Endometrium (tissue), 2 donors: ENCODE measurements at regions not wholly inside any gene's neighbourhood (a gene's known extent, or its start where the extent isn't known, plus 50 kb on each side); places are given as distances from the start of the nearest gene placed in this dataset.

Experiments
- FAIRE-seq: peaks from 2 replicates; lab custom pipeline; 2012; peaks lifted over from hg19 to GRCh38; lab: Jason Lieb, UNC
- donor health status: control.
- donor health status: control.

- FAIRE-seq, result no peak
Observed at GRCh38 chr3:94179059-94179458, 116.2 kb downstream of the NSUN3 start.

GRCh38 chr3:94183551-94183950 lies 120.7 kb downstream of the NSUN3 start:
- FAIRE-seq, result no peak

- no peak for FAIRE-seq
Observed at GRCh38 chr3:94184781-94185180, 121.9 kb downstream of the NSUN3 start.

- no peak for FAIRE-seq
Observed at GRCh38 chr3:94185753-94186152, 122.9 kb downstream of the NSUN3 start.

- FAIRE-seq, result no peak
Observed at GRCh38 chr3:94187697-94188096, 124.8 kb downstream of the NSUN3 start.

- no peak for FAIRE-seq
Observed at GRCh38 chr3:94195381-94195780, 132.5 kb downstream of the NSUN3 start.

GRCh38 chr3:94206291-94206690 lies 143.4 kb downstream of the NSUN3 start:
- no peak for FAIRE-seq

GRCh38 chr3:94210256-94210655 lies 147.4 kb downstream of the NSUN3 start:
- no peak for FAIRE-seq

- FAIRE-seq, result no peak
Observed at GRCh38 chr3:94217406-94217805, 154.5 kb downstream of the NSUN3 start.

- no peak for FAIRE-seq
Observed at GRCh38 chr3:94220426-94220825, 157.6 kb downstream of the NSUN3 start.

GRCh38 chr3:94221829-94222228 lies 159.0 kb downstream of the NSUN3 start:
- no peak for FAIRE-seq

GRCh38 chr3:94225148-94225865 lies 162.4 kb downstream of the NSUN3 start:
- FAIRE-seq, result no peak

GRCh38 chr3:94226078-94226477 lies 163.2 kb downstream of the NSUN3 start:
- no peak for FAIRE-seq

- no peak for FAIRE-seq
Observed at GRCh38 chr3:94232921-94233320, 170.1 kb downstream of the NSUN3 start.

- peak; percentile 91 for FAIRE-seq
Observed at GRCh38 chr3:94234177-94234788, 171.4 kb downstream of the NSUN3 start.

GRCh38 chr3:94241986-94242385 lies 179.1 kb downstream of the NSUN3 start:
- FAIRE-seq, result no peak

- no peak for FAIRE-seq
Observed at GRCh38 chr3:94246171-94246570, 183.3 kb downstream of the NSUN3 start.

GRCh38 chr3:94248042-94248441 lies 185.2 kb downstream of the NSUN3 start:
- peak; percentile 76 for FAIRE-seq

GRCh38 chr3:94249491-94250079 lies 186.7 kb downstream of the NSUN3 start:
- FAIRE-seq, result no peak

GRCh38 chr3:94251566-94251965 lies 188.7 kb downstream of the NSUN3 start:
- FAIRE-seq, result no peak

GRCh38 chr3:94252316-94252715 lies 189.5 kb downstream of the NSUN3 start:
- no peak for FAIRE-seq

GRCh38 chr3:94256888-94257813 lies 194.3 kb downstream of the NSUN3 start:
- FAIRE-seq, result no peak

- no peak for FAIRE-seq
Observed at GRCh38 chr3:94258851-94259250, 196.0 kb downstream of the NSUN3 start.
